HG02798 (cell line): ENCODE measurements at regions not wholly inside any gene's neighbourhood (a gene's known extent, or its start where the extent isn't known, plus 50 kb on each side); places are given as distances from the start of the nearest gene placed in this dataset.
"Not testable (repeated sequence)": the region's sequence is repeated elsewhere in the genome, so short reads cannot be mapped to it uniquely, and the experiment has no call there.

Experiments used
- ATAC-seq: cut with Tn5 transposase; IDR thresholded peaks from one replicate; pipeline ENCODE4 v1.9.1; 2021; ENCODE audit warnings: mild to moderate bottlenecking; ENCODE audit not compliant: unreplicated experiment, poor library complexity

GRCh38 chr2:13714466-13714865 lies 918.1 kb upstream of the LRATD1 start:
- ATAC-seq = no peak

DNA sequence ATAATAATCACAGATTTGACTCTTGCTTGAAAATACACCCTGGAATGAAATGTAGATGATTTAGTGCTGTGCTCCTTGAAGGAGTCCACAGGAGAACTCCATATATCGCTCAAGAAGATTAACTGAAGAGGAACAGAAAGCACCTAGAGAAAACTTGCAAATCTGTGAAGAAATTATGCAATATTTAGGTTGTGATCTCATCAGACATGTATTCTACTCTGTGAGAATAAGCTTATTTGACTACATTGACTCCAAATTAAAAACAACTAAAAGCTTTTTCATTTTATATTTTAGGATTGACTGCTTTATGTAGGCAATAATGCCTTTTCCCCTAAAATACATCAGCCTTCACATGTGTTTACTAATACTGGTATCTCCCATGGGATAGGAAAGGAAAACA lies 906.6 kb upstream of the LRATD1 start:
- ATAC-seq = no peak

DNA sequence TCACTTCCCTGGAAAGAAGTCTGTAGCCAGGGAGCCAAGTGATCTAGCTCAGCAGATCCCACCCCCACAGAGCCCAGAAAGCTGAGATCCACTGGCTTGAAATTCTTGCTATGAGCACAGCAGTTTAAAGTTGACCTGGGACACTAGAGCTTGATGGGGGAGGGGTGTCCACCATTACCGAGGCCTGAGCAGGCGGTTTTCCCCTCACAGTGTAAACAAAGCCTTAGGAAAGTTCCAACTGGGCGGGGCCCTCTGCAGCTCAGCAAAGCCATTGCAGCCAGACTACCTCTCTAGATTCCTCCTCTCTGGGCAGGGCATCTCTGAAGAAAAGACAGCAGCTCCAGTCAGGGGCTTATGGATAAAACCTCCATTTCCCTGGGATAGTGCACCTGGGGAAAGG lies 887.2 kb upstream of the LRATD1 start:
- ATAC-seq = no peak

DNA sequence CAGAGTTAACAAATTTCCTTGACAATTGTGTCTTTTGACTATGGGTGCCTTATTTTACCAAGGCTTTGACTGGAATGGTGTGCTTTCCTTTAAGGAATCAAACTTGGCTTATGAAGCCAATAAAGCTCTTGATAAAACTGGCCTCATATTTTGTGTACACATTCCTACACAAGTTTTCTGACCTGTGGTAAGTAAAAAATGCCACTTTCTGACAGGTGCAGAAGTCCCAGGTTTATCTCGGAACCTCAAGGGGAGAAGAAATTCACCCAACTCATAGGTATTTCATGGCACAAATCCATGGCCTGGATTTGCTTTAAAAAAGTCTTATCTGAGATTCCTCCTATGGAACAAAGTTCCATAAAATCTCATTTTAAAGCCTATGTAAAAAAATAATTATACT lies 880.6 kb upstream of the LRATD1 start:
- no peak for ATAC-seq

- peak; percentile 57 for ATAC-seq
Measured at GRCh38 chr2:13758412-13758811, 874.1 kb upstream of the LRATD1 start.

- peak; percentile 59 for ATAC-seq
Measured at GRCh38 chr2:13768274-13768673, 864.2 kb upstream of the LRATD1 start.

DNA sequence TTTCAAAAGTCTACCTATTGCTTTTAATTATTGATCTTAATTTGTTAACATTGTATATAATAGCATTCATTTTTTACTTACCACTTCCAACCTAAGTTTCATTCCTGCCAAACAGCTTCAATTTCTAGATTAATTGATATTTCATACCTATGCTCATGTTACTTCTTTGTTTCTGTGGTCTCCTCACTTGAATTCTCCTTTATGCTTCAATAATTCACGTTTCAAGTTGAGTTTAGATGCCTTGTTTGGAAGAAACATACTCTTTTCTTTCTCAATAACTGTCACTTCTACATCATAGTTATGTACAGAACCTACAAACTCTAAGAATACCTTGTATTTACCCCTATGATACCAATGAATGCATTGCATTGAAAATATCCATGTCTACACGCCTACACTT lies 862.2 kb upstream of the LRATD1 start:
- no peak for ATAC-seq

DNA sequence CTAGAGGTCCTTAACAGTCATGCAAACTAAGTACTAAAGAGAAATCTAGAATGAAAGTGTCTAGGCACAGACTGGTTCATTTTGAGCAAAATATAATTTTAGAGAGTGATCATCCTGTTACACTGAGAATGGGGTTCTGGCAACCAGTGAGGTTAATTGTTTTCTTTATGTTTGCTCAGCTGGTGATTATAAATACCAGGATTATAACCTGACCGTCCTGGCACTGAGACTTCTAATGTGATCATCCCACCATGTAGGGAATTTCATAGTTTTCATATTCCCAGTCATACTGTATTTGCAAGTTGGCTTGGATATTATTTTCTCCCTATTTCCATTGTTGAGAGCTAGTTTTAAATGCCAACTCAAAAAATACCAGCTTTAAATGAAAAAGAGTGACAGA lies 852.5 kb upstream of the LRATD1 start:
- ATAC-seq = no peak

- no peak for ATAC-seq
Measured at GRCh38 chr2:13791019-13791547, 841.4 kb upstream of the LRATD1 start.

GRCh38 chr2:13806539-13806938 lies 826.0 kb upstream of the LRATD1 start:
- no peak for ATAC-seq

- ATAC-seq = no peak
Measured at GRCh38 chr2:13813236-13813635, 819.3 kb upstream of the LRATD1 start.

- no peak for ATAC-seq
Measured at GRCh38 chr2:13818002-13818401, 814.5 kb upstream of the LRATD1 start.

GRCh38 chr2:13819896-13820295 lies 812.6 kb upstream of the LRATD1 start:
- no peak for ATAC-seq

GRCh38 chr2:13821255-13821880 lies 811.1 kb upstream of the LRATD1 start:
- no peak for ATAC-seq

DNA sequence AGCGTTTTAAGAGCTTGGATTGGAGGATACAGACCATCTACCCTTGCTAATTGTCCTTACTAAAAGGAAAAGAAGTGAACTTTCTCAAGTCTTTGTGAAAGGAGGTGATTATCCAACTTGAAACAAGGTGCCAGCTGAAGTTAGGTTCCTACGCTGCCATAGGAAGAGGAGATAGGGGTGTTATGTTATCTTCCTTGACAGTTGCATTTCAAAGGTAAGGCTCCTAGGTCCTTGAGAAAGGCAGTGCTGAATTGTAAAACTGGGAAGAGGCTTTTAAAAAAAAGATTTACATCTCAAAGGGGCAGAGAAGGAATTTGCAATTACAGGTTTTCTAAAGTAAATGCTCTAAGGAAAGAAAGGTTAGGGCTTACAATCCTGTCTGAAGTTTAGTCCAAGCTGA lies 810.2 kb upstream of the LRATD1 start:
- no peak for ATAC-seq

DNA sequence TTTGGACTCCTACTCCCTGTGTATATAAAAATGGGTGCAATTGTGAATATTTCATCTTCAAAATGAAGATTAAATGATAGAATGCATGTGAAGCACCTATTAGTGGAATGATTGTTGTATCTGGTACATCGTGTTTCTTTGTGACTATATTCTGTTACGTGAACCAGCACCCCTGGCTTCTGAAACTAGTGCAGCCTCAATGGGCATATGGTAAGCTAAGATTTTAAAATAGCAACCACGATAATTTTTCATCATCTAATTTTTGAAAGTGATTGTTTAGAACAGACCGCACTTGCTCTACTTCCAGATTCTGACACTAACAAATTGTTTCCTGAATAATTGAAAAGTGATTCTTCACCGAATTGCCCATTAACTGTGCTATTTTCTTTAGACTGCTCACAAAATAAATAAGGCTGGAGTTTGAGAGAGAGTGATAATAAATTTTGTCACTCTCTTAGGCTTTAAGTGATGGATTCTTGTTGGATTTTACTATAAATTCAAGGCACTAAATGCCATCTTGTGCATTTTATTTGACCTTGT lies 806.1 kb upstream of the LRATD1 start:
- ATAC-seq = no peak

- no peak for ATAC-seq
Measured at GRCh38 chr2:13858626-13859025, 773.9 kb upstream of the LRATD1 start.

GRCh38 chr2:13868275-13868674 lies 764.2 kb upstream of the LRATD1 start:
- ATAC-seq = not testable (repeated sequence)

- no peak for ATAC-seq
Measured at GRCh38 chr2:13876491-13877037, 756.0 kb upstream of the LRATD1 start.

GRCh38 chr2:13877571-13877970 lies 754.9 kb upstream of the LRATD1 start:
- ATAC-seq = no peak

GRCh38 chr2:13884291-13884976 lies 748.1 kb upstream of the LRATD1 start:
- ATAC-seq = no peak
